Activated gamma-delta T cell treated with anti-CD3 and anti-CD28 coated beads, Interleukin-2, amount 50 U/mL, for 16 hours (primary cell): ENCODE measurements at regions not wholly inside any gene's neighbourhood (a gene's known extent, or its start where the extent isn't known, plus 50 kb on each side); places are given as distances from the start of the nearest gene placed in this dataset.
"Not testable (repeated sequence)": the region's sequence is repeated elsewhere in the genome, so short reads cannot be mapped to it uniquely, and the experiment has no call there.

ENCODE experiments used
- DNase-seq: peaks from one replicate; pipeline ENCODE4 v3.0.0-alpha.2; 2020; ENCODE audit warnings: low read depth

DNA sequence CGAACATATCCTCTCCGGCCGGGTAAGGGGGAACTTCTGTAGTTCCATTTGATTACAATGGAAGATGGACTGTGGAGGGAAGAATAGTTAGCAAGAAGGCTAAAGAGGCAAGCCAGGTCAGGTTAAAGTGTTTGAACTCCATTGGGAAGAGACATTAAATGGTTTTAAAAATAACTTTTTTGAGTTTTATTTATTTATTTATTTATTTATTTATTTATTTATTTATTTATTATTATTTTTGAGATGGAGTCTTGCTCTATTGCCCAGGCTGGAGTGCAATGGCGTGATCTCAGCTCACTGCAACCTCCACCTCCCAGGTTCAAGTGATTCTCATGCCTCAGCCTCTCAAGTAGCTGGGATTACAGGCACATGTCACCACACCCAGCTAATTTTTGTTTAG, 441.9 kb downstream of the TOX3 start:
- DNase-seq, result not testable (repeated sequence)

DNA sequence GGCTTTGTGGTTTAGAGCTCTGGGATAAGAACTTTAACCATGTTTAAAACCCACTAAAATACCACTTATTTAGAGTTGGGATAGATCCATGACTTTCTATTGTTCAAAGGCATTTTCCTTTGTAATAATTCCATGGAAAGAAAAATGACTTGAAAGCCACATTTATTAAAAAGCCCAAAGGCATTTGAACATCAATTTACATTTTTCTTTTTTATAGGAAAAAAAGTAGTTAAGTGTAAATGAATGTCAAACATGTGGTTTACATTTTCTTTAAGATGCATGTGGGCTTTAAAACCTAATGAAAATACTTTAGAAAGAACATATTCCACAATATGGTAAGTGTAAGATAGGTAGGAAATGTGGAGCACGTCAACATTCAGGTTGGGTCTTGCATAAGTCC, 443.2 kb downstream of the TOX3 start:
- no peak for DNase-seq

DNA sequence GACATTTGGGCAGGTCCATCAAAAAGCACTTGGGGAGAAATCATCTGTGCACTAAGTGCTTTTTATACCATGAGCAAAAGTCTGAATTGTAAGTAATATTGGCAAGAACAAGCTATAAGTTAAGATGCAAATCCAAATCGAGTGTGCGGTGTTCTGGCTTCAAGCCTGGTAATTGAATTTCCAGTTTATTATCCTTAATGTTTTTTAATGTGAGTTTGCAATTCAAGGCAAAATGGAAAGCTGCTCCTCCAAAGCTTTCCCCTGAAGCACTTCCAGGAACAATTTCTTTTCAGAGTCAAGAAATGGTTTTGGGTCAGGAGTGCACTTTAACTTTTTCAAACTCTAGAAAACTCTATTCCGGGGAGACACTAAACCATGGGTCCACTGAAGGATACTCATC, 445.7 kb downstream of the TOX3 start:
- DNase-seq, result no peak

DNA sequence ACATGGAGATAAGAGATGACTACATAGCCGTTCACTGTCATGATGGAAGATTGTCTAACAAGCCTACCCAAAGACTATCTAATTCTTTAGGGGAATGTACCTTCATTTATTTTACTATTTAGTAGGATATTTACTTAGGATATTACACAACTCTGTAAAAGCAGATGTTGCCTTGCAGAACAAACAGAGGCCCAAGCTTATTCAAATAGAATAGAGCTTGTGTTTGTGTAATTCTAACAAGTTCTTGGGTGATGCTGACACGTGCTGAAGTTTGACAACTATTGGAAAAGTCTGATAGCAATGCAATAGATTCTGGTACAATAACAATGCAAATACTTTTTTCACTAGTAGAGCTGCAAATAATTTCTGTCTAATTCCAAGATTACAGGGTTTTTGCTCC, 447.6 kb downstream of the TOX3 start:
- no peak for DNase-seq

DNA sequence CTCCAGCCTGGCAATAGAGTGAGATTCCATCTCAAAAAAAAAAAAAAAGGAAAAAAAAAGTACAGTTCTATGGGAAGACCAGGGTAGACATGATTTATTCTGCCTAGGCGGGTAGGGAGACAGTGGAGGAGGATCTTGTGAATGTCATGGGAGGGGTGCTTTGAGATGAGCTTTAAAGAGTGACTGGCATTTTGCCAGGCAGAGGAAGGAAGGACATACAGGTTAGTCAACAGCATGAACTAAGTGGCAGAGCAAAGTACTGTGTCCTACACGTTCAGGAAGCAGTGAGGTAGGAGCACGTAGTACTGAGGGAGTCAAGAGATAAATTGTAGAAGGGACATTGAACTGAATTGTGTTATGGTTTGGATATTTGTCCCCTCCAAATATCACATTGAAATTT, 451.5 kb downstream of the TOX3 start:
- DNase-seq, result no peak

DNA sequence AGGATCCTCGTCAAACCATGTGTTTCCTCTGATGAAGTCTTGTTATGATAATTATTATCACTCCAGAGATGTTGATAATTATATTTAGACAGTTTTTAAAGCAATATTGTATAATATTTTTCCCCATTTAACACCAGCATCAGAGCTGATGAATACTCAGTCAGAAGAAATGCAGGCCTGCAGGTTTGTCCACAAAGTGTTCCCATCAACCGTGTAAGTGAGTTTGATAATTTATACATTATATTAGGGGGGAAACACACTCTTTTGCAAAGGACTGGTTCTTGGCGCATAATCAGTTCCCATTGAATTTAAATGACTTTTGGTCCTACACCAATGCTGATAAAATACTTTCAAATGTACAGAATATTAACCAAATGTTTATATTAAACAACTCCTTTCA, 454.8 kb downstream of the TOX3 start:
- no peak for DNase-seq

DNA sequence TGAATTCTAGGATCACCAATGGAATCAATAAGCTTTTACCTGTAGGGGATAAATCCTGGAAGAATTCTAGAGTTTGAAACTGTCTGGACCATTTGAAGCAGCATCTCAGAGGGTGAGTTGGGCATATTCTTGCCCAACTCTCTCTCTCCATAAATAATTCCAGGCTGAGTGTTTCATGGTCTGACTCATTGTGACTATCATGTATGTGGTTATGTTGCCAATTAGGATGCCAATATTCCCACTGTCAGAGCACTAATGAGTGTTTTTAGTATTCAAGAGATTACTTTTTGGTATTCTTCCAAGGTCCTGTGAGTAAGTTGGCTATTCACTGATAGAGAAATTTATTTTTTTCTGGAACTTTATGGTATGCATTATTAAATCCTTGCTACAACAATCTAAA, 456.9 kb downstream of the TOX3 start:
- no peak for DNase-seq

DNA sequence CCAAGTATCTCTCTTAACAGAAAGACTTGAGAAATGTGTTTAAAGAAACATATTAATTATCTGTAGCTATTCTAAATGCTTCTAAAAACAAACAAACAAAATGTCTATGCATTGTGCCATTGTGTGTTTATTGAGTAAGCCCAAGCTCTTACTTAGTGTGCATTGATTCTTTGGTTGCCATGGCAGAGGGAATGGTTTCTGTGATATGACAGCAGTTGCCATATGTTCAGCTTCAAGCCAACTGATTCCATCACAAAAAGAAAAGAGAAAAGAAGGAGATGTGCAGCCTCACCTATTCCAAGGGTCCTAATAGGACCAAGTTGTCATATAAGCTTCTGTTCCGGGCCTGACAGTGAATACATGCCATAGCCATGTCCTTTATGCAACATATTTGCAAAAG, 457.5 kb downstream of the TOX3 start:
- DNase-seq, result no peak

DNA sequence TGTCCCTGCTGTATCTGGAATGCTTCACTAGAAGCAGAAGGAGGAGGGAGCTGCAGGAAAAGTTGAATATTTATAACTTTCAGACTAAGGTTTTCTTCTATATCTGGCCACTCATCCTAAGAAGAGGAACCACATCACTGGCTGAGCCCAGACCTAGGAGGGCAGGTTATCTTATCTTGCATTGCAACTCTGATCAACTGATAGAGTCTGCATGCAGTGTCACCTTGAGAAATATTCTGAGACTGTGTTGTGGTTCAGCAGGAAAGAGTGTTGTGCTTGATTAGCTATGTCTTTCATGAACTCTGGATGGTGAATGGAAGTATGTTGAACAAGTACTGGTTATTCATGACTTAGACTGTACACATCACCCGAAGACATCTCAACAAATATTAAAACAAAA, 460.0 kb downstream of the TOX3 start:
- no peak for DNase-seq

DNA sequence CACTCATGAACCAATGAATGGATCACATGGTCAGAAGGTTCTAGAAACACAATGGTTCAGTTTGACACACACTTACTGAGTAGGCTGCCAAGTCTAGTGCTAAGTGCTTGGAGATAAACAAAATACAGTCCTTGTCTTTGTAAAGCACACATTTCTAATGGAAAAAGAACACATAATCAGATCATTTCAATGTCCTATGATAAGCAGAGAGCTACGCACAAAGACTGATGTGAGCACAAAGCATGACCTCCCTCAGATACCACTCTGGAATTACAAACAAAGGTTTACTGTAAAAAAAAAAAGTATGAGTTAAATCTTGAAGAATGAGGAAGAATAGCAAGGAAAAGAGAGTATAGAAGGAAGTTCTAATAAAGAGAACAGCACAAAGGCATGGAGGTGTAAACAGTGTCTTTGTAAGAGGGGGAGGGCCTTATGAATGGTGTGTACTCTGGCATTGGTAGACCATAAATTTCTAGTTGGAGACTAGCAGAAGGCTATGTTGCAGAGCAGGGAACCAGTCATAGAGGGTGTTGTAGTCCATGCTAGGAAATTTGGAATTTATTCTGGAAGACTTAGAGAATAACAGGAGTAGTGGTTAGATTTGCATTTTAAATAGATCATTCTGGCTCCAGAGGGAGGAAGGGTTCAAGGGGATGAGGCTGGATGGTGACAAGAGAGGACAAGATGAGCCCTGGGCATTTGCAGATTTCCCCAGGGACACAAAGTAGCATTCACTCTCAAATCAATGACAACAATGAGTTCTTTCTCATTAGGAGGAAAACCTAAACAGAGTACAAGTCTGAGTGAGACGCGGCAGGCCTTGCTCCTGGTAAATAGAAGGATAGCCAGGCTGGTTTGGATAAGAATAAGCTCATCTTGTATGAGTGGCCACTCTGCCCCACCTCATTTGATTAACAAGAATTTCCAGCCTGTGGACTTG, 468.0 kb downstream of the TOX3 start:
- no peak for DNase-seq

DNA sequence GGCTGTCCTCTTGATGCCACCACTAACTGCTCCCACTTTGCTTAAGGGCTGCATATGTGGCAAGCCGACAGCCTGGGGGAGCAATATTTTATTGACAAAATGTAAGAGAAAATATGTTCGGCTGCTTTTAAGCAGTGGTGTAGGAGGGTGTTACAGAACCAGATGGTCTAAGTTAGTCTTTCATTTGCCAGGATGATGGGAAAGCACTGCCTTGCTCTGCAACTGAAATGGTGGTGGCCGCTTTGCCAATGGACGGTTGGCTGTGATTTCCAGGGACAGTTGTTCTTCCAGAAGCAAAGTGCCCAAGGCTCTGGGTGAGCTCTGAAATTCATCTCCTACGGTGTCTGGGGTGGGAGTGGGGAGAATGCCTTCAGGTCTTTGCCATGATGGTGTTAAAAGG, 469.3 kb downstream of the TOX3 start:
- DNase-seq, result no peak

DNA sequence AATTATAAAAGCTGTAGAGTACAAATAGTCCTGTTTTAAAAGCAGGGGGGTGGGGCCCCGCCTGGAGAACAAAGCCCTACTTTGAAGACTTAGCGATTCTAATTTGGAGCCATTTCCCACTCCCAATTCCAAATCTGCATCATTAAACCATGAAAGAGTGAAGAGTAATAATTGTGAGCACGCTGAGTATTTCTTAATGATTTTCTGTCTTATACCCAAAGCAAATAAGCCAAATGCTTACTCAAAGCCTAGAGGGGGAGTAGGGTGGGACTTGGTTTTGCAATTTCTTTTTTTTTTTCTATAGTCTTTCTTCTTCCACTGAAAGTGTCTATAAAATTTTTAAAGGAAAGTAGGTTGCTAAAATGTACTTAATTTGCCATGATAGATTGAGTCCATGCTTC, 470.1 kb downstream of the TOX3 start:
- no peak for DNase-seq

DNA sequence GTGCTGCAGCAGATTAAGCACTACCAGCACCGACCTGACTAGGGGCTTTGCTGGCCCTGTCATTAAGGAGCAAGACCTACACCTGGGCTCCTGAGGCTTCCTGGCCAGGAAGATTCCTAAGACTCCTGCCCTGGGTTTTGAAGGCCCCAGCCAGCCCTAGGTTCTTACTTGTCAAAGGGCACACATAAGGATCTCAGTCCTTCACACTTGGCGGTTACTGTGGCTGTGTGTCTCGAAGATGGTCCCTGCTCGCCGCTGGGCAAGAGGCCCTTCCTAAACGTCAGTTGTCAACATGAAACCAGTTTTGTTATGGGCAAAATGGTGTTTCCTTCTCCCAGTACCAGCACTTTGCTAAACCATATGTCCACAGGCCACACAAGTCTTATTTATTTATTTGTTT, 470.6 kb downstream of the TOX3 start:
- no peak for DNase-seq

DNA sequence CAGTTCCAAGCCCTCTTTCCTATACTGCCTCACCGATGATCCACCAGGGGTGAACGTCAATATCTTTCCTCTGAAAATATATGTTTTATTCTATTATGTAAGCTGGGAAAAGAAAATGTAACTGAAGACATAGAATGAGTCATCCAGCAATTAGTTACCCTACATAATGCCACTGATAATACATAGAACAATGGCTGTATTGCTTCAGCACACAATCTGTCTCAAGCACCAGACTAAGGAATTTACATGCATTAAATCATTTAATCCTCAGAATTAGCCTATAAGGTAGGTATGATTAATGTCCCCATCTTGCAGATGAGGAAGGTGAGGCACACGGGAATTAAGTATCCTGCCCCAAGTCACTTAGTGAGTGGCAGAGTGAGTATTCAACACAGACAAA, 472.8 kb downstream of the TOX3 start:
- no peak for DNase-seq

DNA sequence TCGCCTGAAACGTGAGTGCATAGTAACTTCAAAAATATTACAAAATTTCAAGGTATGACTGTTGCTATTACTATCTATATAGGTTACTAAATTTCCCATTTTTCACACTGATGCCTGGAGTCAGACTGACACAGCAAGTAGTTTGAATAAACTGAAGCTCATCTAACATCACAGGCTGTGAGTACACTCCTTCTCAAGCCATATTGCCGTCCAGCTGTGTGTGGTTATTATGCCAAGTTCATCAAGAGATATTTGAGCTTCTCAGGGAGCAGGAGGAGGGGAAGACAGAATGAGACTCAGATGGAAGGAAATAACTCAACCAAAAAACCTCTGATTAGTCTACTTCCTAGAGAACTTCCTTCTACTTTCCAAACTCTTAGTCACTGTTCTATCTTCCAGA, 473.9 kb downstream of the TOX3 start:
- no peak for DNase-seq

DNA sequence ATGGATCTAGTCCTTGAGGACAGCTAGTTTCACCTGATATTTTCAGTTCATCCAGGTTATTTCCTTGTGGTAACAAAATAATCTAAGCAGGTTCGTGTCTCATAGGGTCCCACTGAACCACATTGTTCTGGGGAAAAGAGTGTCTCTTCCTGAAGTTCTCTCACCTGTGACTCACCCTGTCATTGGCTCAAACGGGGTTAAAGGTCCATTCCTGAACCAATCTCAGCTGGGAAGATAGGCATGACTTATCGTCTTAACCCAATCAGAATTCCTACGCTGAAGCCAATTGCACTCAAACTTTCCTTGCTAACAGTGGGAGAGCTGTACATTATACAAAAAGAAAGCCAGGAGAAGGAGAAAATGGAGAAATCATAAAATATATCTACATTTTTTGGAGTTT, 475.8 kb downstream of the TOX3 start:
- no peak for DNase-seq

DNA sequence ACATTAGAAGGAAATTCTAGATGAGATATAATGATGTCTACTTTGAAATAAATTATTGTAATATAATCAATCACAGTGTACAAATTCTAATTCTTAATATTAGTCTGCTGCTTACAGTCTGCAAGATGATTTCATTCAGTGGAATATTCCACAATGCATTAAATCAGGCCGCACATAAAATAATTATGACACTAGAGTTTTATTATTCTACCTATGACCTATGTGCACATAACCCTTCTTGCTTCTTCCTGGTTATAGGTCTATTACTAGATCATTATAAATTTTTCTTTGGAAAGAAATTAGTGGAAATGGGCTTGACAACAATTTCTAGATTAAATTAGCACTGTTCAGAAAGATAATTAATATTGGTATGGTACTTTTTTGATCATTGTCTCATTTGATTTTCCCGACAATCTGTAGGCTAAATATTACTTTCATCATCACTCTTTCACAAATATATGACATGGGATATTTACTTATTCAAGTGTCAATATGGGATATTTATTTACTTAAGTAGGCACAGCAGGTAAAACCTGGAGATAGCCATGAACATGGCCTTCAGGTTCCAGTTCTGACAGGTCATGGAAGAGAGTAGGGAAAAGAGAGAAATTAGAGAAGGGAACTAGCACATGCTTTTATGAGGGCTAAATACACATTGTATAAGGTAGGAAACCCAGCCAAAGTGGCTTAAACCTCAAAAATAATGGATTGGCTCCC, 476.4 kb downstream of the TOX3 start:
- no peak for DNase-seq

DNA sequence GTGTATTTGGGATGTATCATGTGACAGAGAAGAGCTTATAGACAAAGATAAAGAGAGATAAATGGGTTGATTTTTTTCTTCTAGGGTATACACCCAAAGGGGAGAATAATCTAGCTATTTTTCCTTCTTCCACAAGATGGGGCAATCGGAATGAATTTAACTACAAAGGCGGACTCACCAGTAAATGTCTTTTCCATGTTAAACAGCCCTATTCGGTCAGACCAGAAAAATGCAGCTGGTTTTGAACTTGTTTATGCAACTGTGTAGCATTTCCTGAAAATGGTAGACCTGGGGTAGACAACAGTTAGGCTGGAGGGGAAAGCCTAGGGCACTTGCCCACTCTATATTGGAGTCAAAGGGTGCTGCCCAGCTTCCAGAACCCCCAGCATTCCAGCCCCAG, 477.1 kb downstream of the TOX3 start:
- DNase-seq, result no peak

DNA sequence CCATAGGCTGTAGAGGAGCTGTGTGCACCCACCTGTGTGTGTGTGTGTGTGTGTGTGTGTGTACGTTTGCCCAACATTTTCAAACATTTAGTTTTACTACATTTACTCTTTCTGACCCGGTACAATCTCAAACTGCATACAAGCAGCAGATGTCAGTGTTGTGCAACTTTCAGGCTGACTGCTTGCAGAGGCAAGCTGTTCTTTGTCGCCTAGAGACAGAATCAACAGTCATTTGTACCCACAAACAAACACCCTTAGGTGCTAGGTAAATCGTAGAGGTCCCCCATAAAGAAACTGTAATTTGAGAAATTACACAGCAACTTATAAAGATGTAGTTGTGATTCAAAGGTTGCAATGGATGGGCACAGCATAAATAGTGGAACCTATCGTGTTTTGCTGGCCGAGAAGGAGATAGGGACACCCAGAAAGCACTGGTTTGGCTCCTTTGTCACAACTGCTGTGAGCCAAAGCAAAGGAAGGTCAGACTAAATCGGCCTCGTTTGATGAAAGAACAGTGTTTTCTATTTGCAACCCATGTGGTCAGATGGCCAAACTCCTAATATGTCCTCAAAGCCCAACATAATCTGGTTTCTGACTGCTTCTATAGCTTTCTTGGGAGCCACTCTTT, 478.4 kb downstream of the TOX3 start:
- DNase-seq, result no peak

DNA sequence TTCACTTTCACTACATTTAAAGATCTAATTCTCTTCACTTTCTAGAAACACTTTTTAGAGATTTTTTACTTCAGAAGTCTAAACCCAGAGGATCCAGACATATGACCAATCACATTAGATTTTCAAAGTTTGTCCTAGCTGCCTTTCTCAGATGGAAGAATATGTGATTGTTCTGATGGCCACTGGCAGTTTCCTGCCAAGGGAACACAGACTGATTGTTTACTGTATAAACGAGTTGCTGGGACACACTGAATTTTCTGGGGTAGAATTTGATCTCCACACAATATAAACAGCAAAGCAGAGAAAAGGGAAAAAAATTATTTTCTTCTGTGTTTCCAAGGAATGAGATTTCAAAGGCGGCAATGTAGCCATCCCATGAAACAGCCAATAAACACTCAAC, 480.0 kb downstream of the TOX3 start:
- DNase-seq, result no peak

DNA sequence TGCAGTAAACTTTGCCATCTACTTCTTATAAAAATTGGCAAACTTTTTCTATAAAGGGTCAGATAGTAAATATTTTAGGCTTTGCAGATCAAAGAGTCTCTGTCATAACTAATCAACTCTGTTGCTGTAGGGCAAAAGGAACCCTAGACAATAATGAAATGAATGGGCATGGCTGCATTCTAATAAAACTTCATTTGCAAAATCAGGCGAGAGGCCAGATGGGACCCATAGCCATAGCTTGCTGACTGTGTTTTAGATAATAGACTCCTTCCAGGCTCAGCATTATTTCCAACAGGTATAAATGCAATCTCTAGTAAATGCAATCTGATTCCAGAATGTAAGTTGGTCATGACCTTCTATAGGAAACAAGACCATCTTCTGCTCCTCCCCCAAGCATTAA, 490.7 kb downstream of the TOX3 start:
- no peak for DNase-seq

DNA sequence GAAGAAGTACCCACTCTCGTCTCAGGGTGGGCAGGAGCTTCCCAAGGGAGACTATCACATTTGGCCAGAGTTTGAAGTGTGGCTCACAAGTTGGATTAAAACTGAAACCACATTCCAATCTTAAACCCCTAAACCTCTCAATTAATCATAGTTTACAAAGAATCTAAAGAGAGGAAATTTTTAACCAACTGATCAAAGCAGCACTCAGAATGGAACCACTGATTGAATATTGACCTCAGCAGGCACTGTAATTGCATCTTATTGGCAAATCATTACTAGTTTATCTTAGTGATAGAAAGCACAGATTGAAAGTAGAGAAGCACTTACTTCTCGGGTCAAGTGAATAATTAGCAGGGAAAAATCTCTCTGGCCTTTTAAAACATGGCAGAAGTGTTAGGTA, 491.6 kb downstream of the TOX3 start:
- DNase-seq, result no peak

DNA sequence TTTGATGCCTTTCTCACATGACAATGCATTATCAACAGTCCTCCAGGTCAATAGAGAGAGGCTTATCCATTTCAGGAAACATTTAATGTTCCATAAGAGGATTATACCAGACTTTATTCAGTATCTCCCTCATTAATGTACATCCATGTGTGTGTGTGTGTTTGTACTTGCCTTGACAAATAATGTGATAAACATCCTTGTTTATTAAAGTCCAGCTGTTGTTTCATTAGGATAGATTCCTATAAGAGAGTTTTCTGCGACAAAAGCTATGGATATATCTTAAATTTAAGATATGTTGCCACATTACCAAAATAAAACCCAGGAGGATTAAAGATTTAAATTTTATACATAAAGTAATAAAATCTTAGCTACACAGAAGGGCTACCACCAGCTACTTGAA, 492.6 kb downstream of the TOX3 start:
- no peak for DNase-seq
